H1 (cell line): ENCODE measurements at regions not wholly inside any gene's neighbourhood (a gene's known extent, or its start where the extent isn't known, plus 50 kb on each side); places are given as distances from the start of the nearest gene placed in this dataset.

ENCODE experiments used
- CTCF ChIA-PET: fragments of 300-600 bp; sonication (Branson Sonifier 250); formaldehyde crosslinking; loops from one replicate; lab custom pipeline; 2021; ENCODE audit not compliant: partially characterized antibody; lab: Charles Lee
- POLR2A ChIA-PET: fragments of 300-600 bp; sonication (Branson Sonifier 250); formaldehyde crosslinking; loops from one replicate; lab custom pipeline; 2021; ENCODE audit warnings: inconsistent platforms; ENCODE audit not compliant: partially characterized antibody; lab: Charles Lee
- DNase-seq, 2 experiments: peaks; one replicate each; pipeline versions ENCODE4 v3.0.0 to v3.0.0-alpha.2; 2010 to 2022; ENCODE audit warnings: low spot score in 2 of 2, low read depth in 1 of 2, mixed read lengths in 1 of 2
- FAIRE-seq: peaks from 2 replicates; lab custom pipeline; 2011; peaks lifted over from hg19 to GRCh38; lab: Jason Lieb, UNC
- H2AFZ ChIP-seq: 2 replicates; pipeline ENCODE4 v1.8.1; 2012; ENCODE audit warnings: low read length, inconsistent platforms
- H2AK5ac ChIP-seq: 2 replicates; pipeline ENCODE4 v1.6.1; 2013; ENCODE audit warnings: low read depth, low read length
- H2BK120ac ChIP-seq: replicated peaks from 2 replicates; pipeline ENCODE3; 2013; ENCODE audit warnings: low read depth, low read length, inconsistent platforms
- H2BK12ac ChIP-seq: 2 replicates; pipeline ENCODE4 v1.6.1; 2013; ENCODE audit warnings: low read depth, low read length
- H2BK15ac ChIP-seq: 2 replicates; pipeline ENCODE4 v1.6.1; 2013; ENCODE audit warnings: low read length
- H2BK20ac ChIP-seq: 2 replicates; pipeline ENCODE4 v1.6.1; 2013; ENCODE audit warnings: low read length
- H2BK5ac ChIP-seq: 2 replicates; pipeline ENCODE4 v1.6.1; 2013; ENCODE audit warnings: low read depth, low read length
- H3K14ac ChIP-seq: 2 replicates; pipeline ENCODE4 v1.6.1; 2013; ENCODE audit warnings: inconsistent platforms; ENCODE audit not compliant: insufficient read length
- H3K18ac ChIP-seq: 2 replicates; pipeline ENCODE4 v1.6.1; 2013; ENCODE audit warnings: low read length; ENCODE audit errors: extremely low read depth
- H3K23ac ChIP-seq: 2 replicates; pipeline ENCODE4 v1.6.1; 2013; ENCODE audit warnings: inconsistent platforms; ENCODE audit not compliant: insufficient read length
- H3K23me2 ChIP-seq: 2 replicates; pipeline ENCODE4 v1.6.1; 2013; ENCODE audit warnings: low read depth, low read length
- H3K27ac ChIP-seq: 2 replicates; pipeline ENCODE4 v1.6.1; 2011; ENCODE audit warnings: low read depth, low read length, inconsistent platforms
- H3K27me3 ChIP-seq, 4 experiments: replicated peaks in 1 of 4; 1 replicate in 1 of 4; 2 replicates in 3 of 4; pipeline versions ENCODE4 v1.6.1 to v1.8.1; 2011 to 2013; ENCODE audit warnings: low read length in 3 of 4, mild to moderate bottlenecking in 3 of 4, inconsistent platforms in 2 of 4, mixed read lengths in 2 of 4, moderate library complexity in 1 of 4; ENCODE audit not compliant: control insufficient read depth in 3 of 4, insufficient read depth in 3 of 4; ENCODE audit errors: extremely low read depth in 1 of 4
- H3K36me3 ChIP-seq, 4 experiments: 2 replicates each; pipeline versions ENCODE4 v1.6.1 to v1.8.1; 2011 to 2013; ENCODE audit warnings: mild to moderate bottlenecking in 4 of 4, low read length in 3 of 4, moderate library complexity in 2 of 4, control low read depth in 1 of 4, inconsistent platforms in 1 of 4; ENCODE audit not compliant: insufficient read depth in 4 of 4, control insufficient read depth in 2 of 4
- H3K4ac ChIP-seq: replicated peaks from 2 replicates; pipeline ENCODE3; 2013; ENCODE audit warnings: low read length, low read depth, mixed read lengths, inconsistent platforms; ENCODE audit not compliant: insufficient read length
- H3K4me1 ChIP-seq, 4 experiments: replicated peaks in 1 of 4; 1 replicate in 1 of 4; 2 replicates in 3 of 4; pipeline versions ENCODE4 v1.6.1 to v1.8.1; 2011 to 2013; ENCODE audit warnings: low read length in 3 of 4, inconsistent platforms in 2 of 4, mixed read lengths in 1 of 4; ENCODE audit not compliant: insufficient read depth in 4 of 4, control insufficient read depth in 3 of 4
- H3K4me2 ChIP-seq, 2 experiments: 2 replicates each; pipeline versions ENCODE4 v1.6.1 to v1.8.1; 2011 to 2013; ENCODE audit warnings: low read depth in 2 of 2, low read length in 2 of 2, control low read depth in 1 of 2, inconsistent platforms in 1 of 2, mild to moderate bottlenecking in 1 of 2; ENCODE audit not compliant: insufficient read depth in 1 of 2
- H3K4me3 ChIP-seq, 4 experiments: fragments of 200-600, 300-600 bp in 1 of 4; sonication (generic), shearing (Covaris generic), sonication (Bioruptor Twin) in 1 of 4; 2 replicates each; pipeline versions ENCODE4 v1.5.1 to v1.8.1; 2011 to 2016; ENCODE audit warnings: low read length in 4 of 4, low read depth in 3 of 4, control low read depth in 2 of 4, inconsistent platforms in 2 of 4, mild to moderate bottlenecking in 2 of 4, mixed read lengths in 1 of 4, moderate library complexity in 1 of 4; ENCODE audit not compliant: insufficient read depth in 2 of 4; ENCODE audit errors: extremely low read depth in 1 of 4
- H3K56ac ChIP-seq: replicated peaks from 2 replicates; pipeline ENCODE3; 2013; ENCODE audit warnings: low read depth, mild to moderate bottlenecking, mixed read lengths, low read length, inconsistent platforms; ENCODE audit not compliant: insufficient read length
- H3K79me1 ChIP-seq: 2 replicates; pipeline ENCODE4 v1.6.1; 2013; ENCODE audit warnings: low read depth, low read length, control low read depth
- H3K79me2 ChIP-seq, 2 experiments: 2 replicates each; pipeline versions ENCODE4 v1.6.1 to v1.8.1; 2012 to 2013; ENCODE audit warnings: low read length in 2 of 2, mild to moderate bottlenecking in 2 of 2, inconsistent platforms in 1 of 2; ENCODE audit not compliant: insufficient read depth in 2 of 2, control insufficient read depth in 1 of 2
- H3K9ac ChIP-seq, 4 experiments: replicated peaks in 1 of 4; 1 replicate in 1 of 4; 2 replicates in 3 of 4; pipeline versions ENCODE4 v1.6.1 to v1.8.1; 2011 to 2013; ENCODE audit warnings: low read depth in 3 of 4, low read length in 3 of 4, control low read depth in 2 of 4, mild to moderate bottlenecking in 2 of 4, moderate library complexity in 2 of 4, inconsistent platforms in 1 of 4; ENCODE audit errors: extremely low read depth in 1 of 4
- H3K9me3 ChIP-seq, 2 experiments: 2 replicates each; pipeline versions ENCODE4 v1.6.1 to v1.8.1; 2012 to 2013; ENCODE audit warnings: mild to moderate bottlenecking in 2 of 2, moderate library complexity in 2 of 2, control low read depth in 1 of 2, inconsistent platforms in 1 of 2, low read depth in 1 of 2, low read length in 1 of 2, mixed read lengths in 1 of 2; ENCODE audit not compliant: insufficient read depth in 2 of 2
- H4K20me1 ChIP-seq, 2 experiments: replicated peaks in 1 of 2; 2 replicates each; pipeline versions ENCODE3 to v1.8.1; 2011 to 2013; ENCODE audit warnings: inconsistent platforms in 2 of 2, low read length in 2 of 2, mild to moderate bottlenecking in 1 of 2; ENCODE audit not compliant: insufficient read depth in 2 of 2, control insufficient read depth in 1 of 2
- H4K5ac ChIP-seq: 2 replicates; pipeline ENCODE4 v1.6.1; 2013; ENCODE audit warnings: low read length, low read depth, mixed read lengths, inconsistent platforms; ENCODE audit not compliant: insufficient read length
- H4K8ac ChIP-seq: 2 replicates; pipeline ENCODE4 v1.8.0; 2013; ENCODE audit warnings: mild to moderate bottlenecking, moderate library complexity, low read length, inconsistent platforms; ENCODE audit not compliant: insufficient read depth; ENCODE audit errors: extremely low read depth
- H4K91ac ChIP-seq: replicated peaks from 2 replicates; pipeline ENCODE3; 2013; ENCODE audit warnings: low read length, mixed read lengths, inconsistent platforms; ENCODE audit not compliant: insufficient read length
- CBX8 ChIP-seq: fragments of 300-800, 300-1000 bp; sonication (generic); IDR thresholded peaks from 2 replicates; pipeline ENCODE4 v1.7.1; 2016; ENCODE audit warnings: low read depth, low read length, borderline replicate concordance
- CTBP2 ChIP-seq: IDR thresholded peaks from 2 replicates; pipeline ENCODE4 v1.7.0; 2011; ENCODE audit warnings: borderline replicate concordance, mild to moderate bottlenecking, moderate library complexity, mixed read lengths, low read length; ENCODE audit not compliant: insufficient read depth, insufficient read length
- CTCF ChIP-seq, 3 experiments: IDR thresholded peaks; 1 replicate in 2 of 3; 2 replicates in 1 of 3; pipeline versions ENCODE4 v1.5.1 to v1.6.1; 2011; ENCODE audit warnings: low read length in 3 of 3, mild to moderate bottlenecking in 3 of 3, inconsistent platforms in 2 of 3, low read depth in 1 of 3, moderate library complexity in 1 of 3; ENCODE audit not compliant: insufficient read depth in 1 of 3; ENCODE audit errors: control extremely low read depth in 1 of 3
- PHF8 ChIP-seq: fragments of 200-600 bp; sonication (generic); conservative IDR thresholded peaks from 2 replicates; pipeline ENCODE4 v1.7.1; 2012; ENCODE audit warnings: low read depth, mild to moderate bottlenecking, inconsistent platforms, low read length, moderate library complexity
- POLR2A ChIP-seq, 2 experiments: IDR thresholded peaks; 1 replicate in 1 of 2; 2 replicates in 1 of 2; pipeline ENCODE4 v1.6.1; 2011; ENCODE audit warnings: low read depth in 2 of 2, low read length in 2 of 2, mild to moderate bottlenecking in 2 of 2; ENCODE audit errors: control extremely low read depth in 1 of 2
- RBBP5 ChIP-seq: IDR thresholded peaks from 2 replicates; pipeline ENCODE4 v1.7.1; 2012; ENCODE audit warnings: low read depth, mild to moderate bottlenecking, inconsistent platforms, low read length, moderate library complexity, borderline replicate concordance
- RNF2 ChIP-seq: fragments of 200-900, 300-1000 bp; sonication (generic); IDR thresholded peaks from 2 replicates; pipeline ENCODE4 v1.7.1; 2016; ENCODE audit warnings: borderline replicate concordance, low read depth, mild to moderate bottlenecking, antibody characterized with exemption, low read length; ENCODE audit not compliant: poor library complexity, severe bottlenecking; ENCODE audit errors: missing control alignments
- SP2 ChIP-seq: IDR thresholded peaks from 2 replicates; pipeline ENCODE4 v1.6.1; 2012; ENCODE audit warnings: mild to moderate bottlenecking, low read length, inconsistent platforms
- TAF7 ChIP-seq: optimal IDR thresholded peaks from 2 replicates; pipeline ENCODE3; 2011; ENCODE audit warnings: low read depth, mild to moderate bottlenecking, inconsistent platforms, low read length, moderate library complexity, borderline replicate concordance
- WGBS, 2 experiments: shearing (Covaris generic) in 1 of 2; methylation state at CpG; one replicate each; pipeline versions ENCODE4 v1.1.6 to v1.1.7; 2013 to 2015; ENCODE audit warnings: low lambda C conversion rate in 2 of 2, mixed read lengths in 2 of 2, inconsistent platforms in 1 of 2, low coverage in 1 of 2, missing lambda C conversion rate in 1 of 2; ENCODE audit not compliant: insufficient replicate concordance in 2 of 2, insufficient coverage in 1 of 2, insufficient read length in 1 of 2; ENCODE audit errors: extremely low coverage in 1 of 2, missing lambda C conversion rate in 1 of 2; 5-methylcytosine and 5-hydroxymethylcytosine counted together

- Histone ChIP-seq H2BK20ac (no peak overlapping the region), H2BK12ac (no peak overlapping the region), H2AK5ac (no peak overlapping the region), H3K27me3 (no peaks in the 10 kb centered on the region), H3K4me1 (no peaks in the 10 kb centered on the region), H3K56ac (no peak overlapping the region), H4K8ac (no peak overlapping the region), H3K36me3 (no peaks in the 10 kb centered on the region), H3K27ac (no peak overlapping the region), H3K14ac (no peak overlapping the region), H3K18ac (no peak overlapping the region), H3K4me2 (no peak overlapping the region), H3K9me3 (no peaks in the 10 kb centered on the region), H4K91ac (no peak overlapping the region), H4K5ac (no peak overlapping the region), H2BK120ac (no peak overlapping the region), H4K20me1 (no peaks in the 10 kb centered on the region), H3K23me2 (no peaks in the 10 kb centered on the region), H3K79me2 (no peaks in the 10 kb centered on the region), H2BK5ac (no peak overlapping the region), H3K4me3 (no peak overlapping the region), H3K23ac (no peak overlapping the region), H3K4ac (no peak overlapping the region), H3K79me1 (no peaks in the 10 kb centered on the region), H3K9ac (no peak overlapping the region), H2AFZ (no peak overlapping the region), H2BK15ac (no peak overlapping the region)
- TF ChIP-seq SP2 (no peak), CTCF (IDR thresholded peaks at IDR 0.05; ENCODE audit: control extremely low read depth in 1 of 3, insufficient read depth in 1 of 3, low read depth in 1 of 3, low read length in 3 of 3) (no peak), POLR2A (IDR thresholded peaks at IDR 0.05; ENCODE audit: control extremely low read depth in 1 of 2, low read depth in 2 of 2, low read length in 2 of 2) (no peak), TAF7 (no peak), RNF2 (no peak), PHF8 (no peak), CBX8 (no peak), CTBP2 (no peak), RBBP5 (no peak)
- ChIA-PET POLR2A (no interaction called here), CTCF (interaction anchor here (0.6 to 24.0 kb wide), 24 partner anchors 8 to 526 kb away, joined by 3 to 444 read pairs (median 5); no protein-coding TSS in a partner anchor)
- DNase-seq (no peak), FAIRE-seq (no peak)
- WGBS, 2 experiments: 92% methylated on average over 2 of the region's 2 CpGs; no CpG with 5 or more reads in 1 of the 2 experiments
Measured at GRCh38 chr5:148739524-148739923, 85.2 kb upstream of the HTR4 start.
